Skeletal muscle tissue (tissue), 3 donors: ENCODE measurements at regions not wholly inside any gene's neighbourhood (a gene's known extent, or its start where the extent isn't known, plus 50 kb on each side); places are given as distances from the start of the nearest gene placed in this dataset.
"Not testable (repeated sequence)": the region's sequence is repeated elsewhere in the genome, so short reads cannot be mapped to it uniquely, and the experiment has no call there.

Experiments
- H3K27ac ChIP-seq: one replicate; pipeline ENCODE4 v1.7.0; 2013; ENCODE audit warnings: mild to moderate bottlenecking, low read depth, low read length, inconsistent platforms
- H3K27me3 ChIP-seq, 3 donors: one replicate each; pipeline ENCODE4 v1.7.0; 2013; ENCODE audit warnings: low read length in 3 of 3; ENCODE audit not compliant: control insufficient read depth in 3 of 3, insufficient read depth in 3 of 3
- H3K36me3 ChIP-seq, 3 donors: one replicate each; pipeline ENCODE4 v1.7.0; 2013; ENCODE audit warnings: low read length in 3 of 3; ENCODE audit not compliant: control insufficient read depth in 3 of 3, insufficient read depth in 3 of 3
- H3K4me1 ChIP-seq, 3 donors: one replicate each; pipeline ENCODE4 v1.7.0; 2013; ENCODE audit warnings: low read length in 3 of 3, mild to moderate bottlenecking in 3 of 3; ENCODE audit not compliant: control insufficient read depth in 3 of 3, insufficient read depth in 3 of 3
- H3K4me3 ChIP-seq, 3 donors: one replicate each; pipeline ENCODE4 v1.7.0; 2013; ENCODE audit warnings: low read length in 3 of 3
- H3K9ac ChIP-seq, 3 donors: one replicate each; pipeline ENCODE4 v1.7.0; 2013; ENCODE audit warnings: low read length in 3 of 3, mild to moderate bottlenecking in 3 of 3, moderate library complexity in 2 of 3, low read depth in 1 of 3
- H3K9me3 ChIP-seq, 3 donors: one replicate each; pipeline ENCODE4 v1.7.0; 2013; ENCODE audit warnings: low read length in 3 of 3; ENCODE audit not compliant: control insufficient read depth in 3 of 3
- donor health status: Osteomylitis.

DNA sequence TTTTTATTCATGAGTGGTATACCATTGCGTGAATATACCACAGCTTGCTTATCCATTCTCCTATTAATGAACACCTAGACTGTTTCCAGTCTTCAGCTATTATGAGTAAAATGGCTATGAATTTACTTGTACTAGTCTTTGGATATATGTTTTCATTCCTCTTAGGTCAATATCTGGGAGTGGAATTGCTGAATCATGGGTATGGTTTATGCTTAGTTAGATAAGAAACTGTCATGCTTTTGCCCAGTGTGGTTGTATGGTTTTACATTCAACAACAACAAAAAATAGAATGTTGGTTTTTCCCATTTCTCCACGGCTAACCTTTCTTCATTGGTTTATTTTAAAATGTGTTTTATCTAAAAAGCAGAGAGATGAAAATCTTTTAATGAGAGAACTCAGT is 308.3 kb downstream of the PHF14 start:
- H3K4me3 ChIP-seq: no peak overlapping the region
- no peaks in the 10 kb centered on the region for H3K27me3 ChIP-seq

DNA sequence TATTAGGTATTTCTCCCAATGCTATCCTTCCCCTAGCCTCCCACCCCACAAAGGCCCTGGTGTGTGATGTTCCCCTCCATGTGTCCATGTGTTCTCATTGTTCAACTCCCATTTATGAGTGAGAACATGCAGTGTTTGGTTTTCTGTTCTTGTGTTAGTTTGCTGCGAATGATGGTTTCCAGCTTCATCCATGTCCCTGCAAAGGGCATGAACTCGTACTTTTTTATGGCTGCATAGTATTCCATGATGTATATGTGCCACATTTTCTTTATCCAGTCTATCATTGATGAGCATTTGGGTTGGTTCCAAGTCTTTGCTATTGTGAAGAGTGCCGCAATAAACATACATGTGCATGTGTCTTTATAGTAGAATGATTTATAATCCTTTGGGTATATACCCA is 309.9 kb downstream of the PHF14 start:
- not testable (repeated sequence) for H3K27me3 ChIP-seq, H3K4me3 ChIP-seq, H3K4me1 ChIP-seq, H3K9me3 ChIP-seq, H3K36me3 ChIP-seq, H3K27ac ChIP-seq, H3K9ac ChIP-seq

More for the DNA sequence above, 308.3 kb downstream of the PHF14 start:
- H3K4me1 ChIP-seq: no peaks in the 10 kb centered on the region
- H3K36me3 ChIP-seq: no peaks in the 10 kb centered on the region
- no peaks in the 10 kb centered on the region for H3K9me3 ChIP-seq
- no peak overlapping the region for H3K9ac ChIP-seq
- H3K27ac ChIP-seq: no peak overlapping the region

- H3K4me1 ChIP-seq: no peaks in the 10 kb centered on the region
- no peak overlapping the region for H3K9ac ChIP-seq
- no peaks in the 10 kb centered on the region for H3K9me3 ChIP-seq
- no peak overlapping the region for H3K4me3 ChIP-seq
- no peak overlapping the region for H3K27ac ChIP-seq
- no peaks in the 10 kb centered on the region for H3K36me3 ChIP-seq
- H3K27me3 ChIP-seq: no peaks in the 10 kb centered on the region
Observed at GRCh38 chr7:11290863-11291262, 317.2 kb downstream of the PHF14 start.

DNA sequence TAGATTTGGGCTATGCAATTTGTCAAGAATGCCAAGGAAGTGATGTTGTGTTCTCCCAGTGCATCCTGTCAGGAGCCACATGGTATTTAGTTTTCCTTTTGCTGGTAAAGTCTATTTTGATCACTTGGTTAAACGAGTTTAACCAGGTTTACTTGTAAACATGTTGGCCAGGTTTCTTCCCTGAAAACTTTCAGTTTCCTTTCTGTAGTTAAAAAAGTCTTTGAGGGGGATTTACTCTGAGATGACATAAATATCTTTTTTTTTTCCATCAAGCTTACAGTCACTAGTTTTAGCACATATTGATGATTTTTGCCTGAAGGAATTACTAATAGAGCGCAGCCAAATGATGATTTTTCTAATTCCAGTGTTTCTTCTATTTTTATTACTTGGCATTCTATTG is 320.5 kb downstream of the PHF14 start:
- H3K36me3 ChIP-seq: no peaks in the 10 kb centered on the region
- no peak overlapping the region for H3K4me3 ChIP-seq
- no peaks in the 10 kb centered on the region for H3K27me3 ChIP-seq
- no peak overlapping the region for H3K9ac ChIP-seq
- no peaks in the 10 kb centered on the region for H3K9me3 ChIP-seq
- H3K4me1 ChIP-seq: no peaks in the 10 kb centered on the region
- no peak overlapping the region for H3K27ac ChIP-seq

GRCh38 chr7:11294965-11295364 is 321.3 kb downstream of the PHF14 start:
- H3K27ac ChIP-seq: no peak overlapping the region
- H3K9ac ChIP-seq: no peak overlapping the region
- no peaks in the 10 kb centered on the region for H3K36me3 ChIP-seq
- H3K9me3 ChIP-seq: no peaks in the 10 kb centered on the region
- no peaks in the 10 kb centered on the region for H3K27me3 ChIP-seq
- no peaks in the 10 kb centered on the region for H3K4me1 ChIP-seq
- H3K4me3 ChIP-seq: no peak overlapping the region

DNA sequence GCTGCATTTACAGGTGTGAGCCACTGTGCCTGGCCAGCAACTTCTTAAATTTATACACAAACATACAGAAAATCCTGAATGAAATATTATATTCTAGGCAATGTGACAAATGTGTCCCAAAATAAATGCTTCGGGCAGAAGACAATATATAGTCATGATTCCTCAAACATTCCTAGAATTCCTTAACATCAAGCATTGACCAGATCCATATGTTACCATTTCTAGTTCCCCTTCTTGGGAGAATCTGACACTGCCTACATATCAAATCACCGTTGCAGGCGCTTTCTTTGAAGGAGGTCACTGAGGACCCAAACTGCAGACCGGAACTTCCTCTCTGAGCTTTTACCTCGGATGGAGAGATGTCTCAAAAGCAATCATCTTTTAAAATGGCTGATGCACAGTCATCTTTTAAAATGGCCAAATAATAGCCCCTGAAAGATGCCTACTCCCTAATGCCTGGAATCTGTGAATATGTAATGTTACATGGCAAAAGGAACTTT is 323.5 kb downstream of the PHF14 start:
- H3K27ac ChIP-seq: no peak overlapping the region
- H3K9ac ChIP-seq: no peak overlapping the region
- H3K27me3 ChIP-seq: no peaks in the 10 kb centered on the region
- no peaks in the 10 kb centered on the region for H3K9me3 ChIP-seq
- H3K4me1 ChIP-seq: no peaks in the 10 kb centered on the region
- H3K4me3 ChIP-seq: no peak overlapping the region
- no peaks in the 10 kb centered on the region for H3K36me3 ChIP-seq

- no peaks in the 10 kb centered on the region for H3K9me3 ChIP-seq
- H3K27me3 ChIP-seq: no peaks in the 10 kb centered on the region
- H3K9ac ChIP-seq: no peak overlapping the region
- H3K4me3 ChIP-seq: no peak overlapping the region
- H3K36me3 ChIP-seq: no peaks in the 10 kb centered on the region
- H3K27ac ChIP-seq: no peak overlapping the region
- H3K4me1 ChIP-seq: no peaks in the 10 kb centered on the region
Observed at GRCh38 chr7:11297764-11298163, 324.1 kb downstream of the PHF14 start.

DNA sequence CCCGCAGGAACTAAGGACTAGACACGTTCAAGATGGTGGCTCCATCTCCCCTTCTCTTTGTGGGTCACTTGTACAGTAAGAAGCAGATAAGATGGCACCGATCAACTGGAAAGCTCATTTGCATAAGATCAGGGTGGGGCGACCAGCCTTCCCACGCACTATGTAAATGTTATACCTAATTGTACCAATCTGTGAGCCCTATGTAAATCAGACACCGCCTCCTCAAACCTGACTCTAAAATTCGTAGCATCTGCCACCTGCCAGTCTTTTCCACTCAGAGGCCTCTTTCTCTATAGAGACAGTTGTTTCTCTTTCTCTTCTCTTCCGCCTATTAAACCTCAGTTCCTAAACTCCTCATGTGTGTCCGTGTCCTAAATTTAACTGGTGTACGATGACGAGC is 324.5 kb downstream of the PHF14 start:
- Histone ChIP-seq H3K27me3 (no peaks in the 10 kb centered on the region), H3K9ac (no peak overlapping the region), H3K27ac (no peak overlapping the region), H3K4me1 (no peaks in the 10 kb centered on the region), H3K4me3 (no peak overlapping the region), H3K36me3 (no peaks in the 10 kb centered on the region), H3K9me3 (no peaks in the 10 kb centered on the region)

DNA sequence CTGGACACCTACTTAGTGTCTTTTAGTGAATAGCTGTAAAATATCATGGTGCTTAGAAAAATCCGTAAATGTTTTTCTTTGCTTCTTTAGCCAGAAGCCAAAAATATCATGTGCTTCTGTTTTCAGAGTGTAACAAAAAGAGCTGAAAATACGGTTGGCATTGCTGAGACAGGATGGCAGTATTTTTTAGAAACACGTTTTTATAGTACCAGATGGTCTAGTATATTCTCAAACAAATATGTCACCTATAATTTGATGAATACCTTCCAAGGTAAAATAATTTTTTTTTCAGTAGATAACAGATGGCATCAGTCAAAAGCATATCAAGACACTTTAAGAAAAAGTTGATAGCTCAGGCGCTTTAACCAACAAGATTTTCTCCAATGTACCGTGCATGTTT is 326.6 kb downstream of the PHF14 start:
- no peak overlapping the region for H3K9ac ChIP-seq
- no peaks in the 10 kb centered on the region for H3K4me1 ChIP-seq
- no peak overlapping the region for H3K4me3 ChIP-seq
- H3K36me3 ChIP-seq: no peaks in the 10 kb centered on the region
- H3K9me3 ChIP-seq: no peaks in the 10 kb centered on the region
- H3K27me3 ChIP-seq: no peaks in the 10 kb centered on the region
- H3K27ac ChIP-seq: no peak overlapping the region

DNA sequence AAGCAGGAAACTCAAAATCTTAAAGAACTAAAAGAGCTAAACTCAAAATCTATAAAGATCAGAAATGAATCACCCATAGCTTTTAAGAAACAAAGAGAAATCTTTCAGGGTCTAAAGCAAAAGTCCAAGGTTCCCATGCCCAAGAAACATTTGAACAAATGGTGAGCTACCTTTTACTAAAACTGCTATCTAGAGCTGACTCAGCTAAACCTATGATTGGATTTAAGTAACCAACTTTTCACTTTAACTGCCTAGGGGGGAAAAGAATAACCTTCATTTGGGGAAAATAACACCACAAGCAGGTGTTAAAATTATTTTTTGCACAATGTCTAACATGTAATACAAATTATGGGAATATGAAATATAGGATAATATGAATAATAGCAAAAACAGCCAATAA is 328.4 kb downstream of the PHF14 start:
- no peaks in the 10 kb centered on the region for H3K36me3 ChIP-seq
- no peak overlapping the region for H3K4me3 ChIP-seq
- H3K9ac ChIP-seq: no peak overlapping the region
- H3K9me3 ChIP-seq: no peaks in the 10 kb centered on the region
- no peak overlapping the region for H3K27ac ChIP-seq
- H3K4me1 ChIP-seq: no peaks in the 10 kb centered on the region
- H3K27me3 ChIP-seq: no peaks in the 10 kb centered on the region

DNA sequence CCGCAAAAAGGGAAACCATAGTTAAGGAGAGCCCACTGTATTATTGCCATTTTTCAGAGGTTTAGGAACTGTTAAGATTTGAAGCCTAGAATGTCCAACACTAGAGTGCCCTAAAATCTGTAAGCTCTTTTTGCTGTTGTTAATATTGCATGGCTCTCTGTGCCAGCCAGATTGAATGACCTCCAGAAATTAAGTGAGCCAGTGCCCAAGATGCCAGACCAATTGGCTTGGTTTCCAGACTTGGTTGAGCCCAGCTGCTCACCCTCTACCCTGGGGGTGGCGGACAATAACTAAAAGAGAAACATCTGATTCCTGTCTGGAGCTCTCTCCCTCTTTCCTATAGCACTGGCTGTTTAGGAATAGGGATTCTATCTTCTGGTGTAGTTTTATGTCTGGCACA is 340.1 kb downstream of the PHF14 start:
- H3K36me3 ChIP-seq: no peaks in the 10 kb centered on the region
- H3K9me3 ChIP-seq: no peaks in the 10 kb centered on the region

More for the DNA sequence above, 340.1 kb downstream of the PHF14 start:
- H3K4me3 ChIP-seq: no peak overlapping the region
- H3K9ac ChIP-seq: no peak overlapping the region
- H3K27ac ChIP-seq: no peak overlapping the region
- peaks cover 0 to 3% (median 0%) of the 10 kb centered on the region in 3 donors for H3K4me1 ChIP-seq
- no peaks in the 10 kb centered on the region for H3K27me3 ChIP-seq
